HEK293 (cell line): ENCODE measurements at regions not wholly inside any gene's neighbourhood (a gene's known extent, or its start where the extent isn't known, plus 50 kb on each side); places are given as distances from the start of the nearest gene placed in this dataset.

Source experiments
- CTCF ChIP-seq: fragments of 450-650 bp; formaldehyde crosslinking; IDR thresholded peaks from 2 replicates; pipeline ENCODE4 v1.5.1; 2016; ENCODE audit warnings: missing biosample characterization, missing genetic modification characterization
- REST ChIP-seq: fragments of 450-650 bp; formaldehyde crosslinking; IDR thresholded peaks from 2 replicates; pipeline ENCODE4 v1.5.1; 2016; ENCODE audit warnings: missing biosample characterization, missing genetic modification characterization
- TSHZ1 ChIP-seq: fragments of 450-650 bp; formaldehyde crosslinking; IDR thresholded peaks from 2 replicates; pipeline ENCODE4 v1.5.1; 2016; ENCODE audit warnings: missing biosample characterization, missing genetic modification characterization, borderline replicate concordance
- WT1 ChIP-seq: fragments of 450-650 bp; formaldehyde crosslinking; IDR thresholded peaks from 2 replicates; pipeline ENCODE4 v1.5.1; 2016; ENCODE audit warnings: missing biosample characterization, missing genetic modification characterization
- ZBTB1 ChIP-seq: fragments of 450-650 bp; formaldehyde crosslinking; IDR thresholded peaks from 2 replicates; pipeline ENCODE4 v1.5.1; 2016; ENCODE audit warnings: missing biosample characterization, missing genetic modification characterization
- ZNF114 ChIP-seq: fragments of 450-650 bp; formaldehyde crosslinking; IDR thresholded peaks from 2 replicates; pipeline ENCODE4 v1.5.0; 2017; ENCODE audit warnings: missing biosample characterization, missing genetic modification characterization
- ZNF140 ChIP-seq: fragments of 450-650 bp; formaldehyde crosslinking; IDR thresholded peaks from 2 replicates; pipeline ENCODE4 v1.5.1; 2016; ENCODE audit warnings: missing biosample characterization, missing genetic modification characterization
- ZNF146 ChIP-seq: fragments of 450-650 bp; formaldehyde crosslinking; IDR thresholded peaks from 2 replicates; pipeline ENCODE4 v1.5.1; 2016; ENCODE audit warnings: missing biosample characterization, missing genetic modification characterization
- ZNF223 ChIP-seq: fragments of 450-650 bp; formaldehyde crosslinking; IDR thresholded peaks from 2 replicates; pipeline ENCODE4 v1.5.1; 2016; ENCODE audit warnings: missing biosample characterization, missing genetic modification characterization
- ZNF26 ChIP-seq: fragments of 450-650 bp; formaldehyde crosslinking; IDR thresholded peaks from 2 replicates; pipeline ENCODE4 v1.5.1; 2016; ENCODE audit warnings: missing biosample characterization, missing genetic modification characterization
- ZNF335 ChIP-seq: fragments of 450-650 bp; formaldehyde crosslinking; conservative IDR thresholded peaks from 2 replicates; pipeline ENCODE4 v1.5.1; 2016; ENCODE audit warnings: missing biosample characterization, missing genetic modification characterization
- ZNF548 ChIP-seq: fragments of 450-650 bp; formaldehyde crosslinking; IDR thresholded peaks from 2 replicates; pipeline ENCODE4 v1.5.1; 2016; ENCODE audit warnings: missing biosample characterization, missing genetic modification characterization
- ZNF660 ChIP-seq: fragments of 450-650 bp; IDR thresholded peaks from 2 replicates; pipeline ENCODE4 v1.5.1; 2018; ENCODE audit warnings: missing biosample characterization, mild to moderate bottlenecking, missing genetic modification characterization
- ZNF76 ChIP-seq: fragments of 450-650 bp; formaldehyde crosslinking; IDR thresholded peaks from 2 replicates; pipeline ENCODE4; 2016; ENCODE audit warnings: low read depth, missing biosample characterization, missing genetic modification characterization, borderline replicate concordance

GRCh38 chr1:172912765-172913260 is 137.9 kb downstream of the TNFSF18 start:
- TF ChIP-seq WT1 (no peak), ZNF114 (tag by site-specific recombination) (no peak), ZBTB1 (tag by site-specific recombination) (no peak), TSHZ1 (tag by site-specific recombination) (no peak), CTCF (tag by site-specific recombination) (no peak), ZNF548 (tag by site-specific recombination) (no peak), REST (no peak), ZNF140 (tag by site-specific recombination) (no peak), ZNF335 (tag by site-specific recombination) (no peak), ZNF26 (tag by site-specific recombination) (no peak), ZNF76 (tag by site-specific recombination) (no peak), ZNF223 (tag by site-specific recombination) (no peak), ZNF146 (tag by site-specific recombination) (no peak), ZNF660 (tag by site-specific recombination) (no peak)
